ENCODE measurements at regions not wholly inside any gene's neighbourhood (a gene's known extent, or its start where the extent isn't known, plus 50 kb on each side); places are given as distances from the start of the nearest gene placed in this dataset.
"Not testable (repeated sequence)": the region's sequence is repeated elsewhere in the genome, so short reads cannot be mapped to it uniquely, and the experiment has no call there.

DNA sequence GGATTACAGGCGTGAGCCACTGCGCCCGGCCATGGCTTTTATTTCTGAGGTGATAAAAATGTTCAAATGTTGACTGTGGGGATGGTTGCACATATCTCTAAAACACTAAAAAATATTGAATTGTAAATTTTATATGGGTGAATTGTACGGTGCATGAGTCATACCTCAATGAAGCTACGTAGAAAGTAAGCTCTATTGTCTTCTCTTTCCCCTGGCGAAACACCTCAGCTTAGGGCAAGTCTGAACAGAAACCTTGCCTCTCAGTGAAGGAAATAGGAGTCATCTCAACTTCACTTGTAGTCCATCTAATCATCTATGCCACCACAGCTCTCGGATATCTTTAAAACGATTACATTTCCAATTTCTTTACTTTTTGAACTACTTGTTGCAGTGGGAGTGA is 238.2 kb downstream of the SPATA31A6 start:
- not testable (repeated sequence) for H3K27me3 ChIP-seq (ENCODE audit: insufficient read depth, poor library complexity, severe bottlenecking); H3K4me1 ChIP-seq (ENCODE audit: insufficient read depth, poor library complexity, severe bottlenecking); H3K36me3 ChIP-seq (ENCODE audit: low read depth); DNase-seq (ENCODE audit: low spot score); H3K9me3 ChIP-seq (ENCODE audit: severe bottlenecking); H3K4me3 ChIP-seq (ENCODE audit: severe bottlenecking)
- peak; percentile 97 for ATAC-seq (ENCODE audit: low read depth)
- H3K27ac ChIP-seq (ENCODE audit: poor library complexity, severe bottlenecking) = peak overlapping the region; percentile 77

DNA sequence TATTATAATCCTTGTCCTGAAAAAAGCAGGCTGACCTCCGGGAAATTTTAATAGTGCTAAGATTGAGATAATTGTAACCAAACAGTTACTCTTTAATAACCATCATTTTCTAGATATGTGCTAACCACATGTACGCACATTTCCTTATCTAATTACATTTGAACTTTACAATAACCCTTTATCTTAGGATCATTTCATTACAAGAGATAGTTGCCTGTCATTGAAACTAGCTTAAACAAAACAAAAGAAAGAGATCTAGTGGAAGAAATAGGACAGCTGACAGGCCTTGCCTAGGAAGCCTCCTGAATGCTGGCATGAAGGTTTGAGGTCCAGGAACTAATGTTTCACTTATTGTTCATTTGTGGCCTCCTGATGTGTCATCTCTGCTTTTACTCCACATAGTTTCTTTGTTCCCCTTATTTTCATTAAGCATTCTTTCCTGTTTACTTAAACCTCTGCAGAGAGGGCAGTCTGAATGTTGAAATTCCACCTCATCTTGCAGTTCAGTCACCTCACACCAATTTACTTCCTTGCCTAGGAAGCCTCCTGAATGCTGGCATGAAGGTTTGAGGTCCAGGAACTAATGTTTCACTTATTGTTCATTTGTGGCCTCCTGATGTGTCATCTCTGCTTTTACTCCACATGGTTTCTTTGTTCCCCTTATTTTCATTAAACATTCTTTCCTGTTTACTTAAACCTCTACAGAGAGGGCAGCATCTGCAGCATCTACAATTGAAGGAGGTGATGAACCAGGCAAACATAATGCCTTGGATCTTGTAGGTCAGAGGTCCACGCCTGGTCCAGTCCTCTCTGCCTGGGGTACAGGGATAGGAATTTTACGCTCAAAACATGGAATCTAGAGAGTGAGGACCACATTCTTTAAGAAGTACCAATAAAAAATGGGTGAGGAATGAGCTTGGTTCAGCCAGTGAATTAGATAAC is 247.5 kb downstream of the SPATA31A6 start:
- not testable (repeated sequence) for H3K27me3 ChIP-seq (ENCODE audit: insufficient read depth, poor library complexity, severe bottlenecking)
- H3K27ac ChIP-seq (ENCODE audit: poor library complexity, severe bottlenecking) = peak overlapping the region; percentile 57
- ATAC-seq (ENCODE audit: low read depth) = peak; percentile 97

DNA sequence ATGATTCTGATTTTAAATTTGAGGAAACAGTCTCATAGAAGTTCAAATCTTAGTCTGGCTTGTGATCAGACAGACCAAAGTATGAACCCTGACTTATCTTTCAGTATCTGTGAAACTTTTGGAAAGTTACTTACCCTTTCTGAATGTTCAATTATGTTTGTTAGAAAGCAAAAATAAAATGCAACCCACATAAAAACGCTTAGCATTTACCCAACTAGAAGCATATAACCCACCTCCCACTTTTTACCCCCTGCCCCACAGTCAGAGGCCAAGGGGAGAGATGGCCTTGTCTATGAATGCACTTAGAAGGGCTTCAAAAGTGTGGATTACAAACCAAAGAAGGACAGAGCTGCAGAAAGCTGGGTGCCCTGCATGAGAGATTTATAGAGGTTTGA is 248.2 kb downstream of the SPATA31A6 start:
- Histone ChIP-seq H3K4me1 (ENCODE audit: insufficient read depth, poor library complexity, severe bottlenecking) (peaks cover 11% of the 10 kb centered on the region), H3K27ac (ENCODE audit: poor library complexity, severe bottlenecking) (peak overlapping the region; percentile 57)
- not testable (repeated sequence) for H3K36me3 ChIP-seq (ENCODE audit: low read depth); H3K4me3 ChIP-seq (ENCODE audit: severe bottlenecking); DNase-seq (ENCODE audit: low spot score); H3K27me3 ChIP-seq (ENCODE audit: insufficient read depth, poor library complexity, severe bottlenecking); H3K9me3 ChIP-seq (ENCODE audit: severe bottlenecking); ATAC-seq (ENCODE audit: low read depth)

More for the DNA sequence above, 247.5 kb downstream of the SPATA31A6 start:
- not testable (repeated sequence) for DNase-seq (ENCODE audit: low spot score); H3K4me3 ChIP-seq (ENCODE audit: severe bottlenecking); H3K9me3 ChIP-seq (ENCODE audit: severe bottlenecking); H3K36me3 ChIP-seq (ENCODE audit: low read depth)
- peaks cover 11% of the 10 kb centered on the region for H3K4me1 ChIP-seq (ENCODE audit: insufficient read depth, poor library complexity, severe bottlenecking)

DNA sequence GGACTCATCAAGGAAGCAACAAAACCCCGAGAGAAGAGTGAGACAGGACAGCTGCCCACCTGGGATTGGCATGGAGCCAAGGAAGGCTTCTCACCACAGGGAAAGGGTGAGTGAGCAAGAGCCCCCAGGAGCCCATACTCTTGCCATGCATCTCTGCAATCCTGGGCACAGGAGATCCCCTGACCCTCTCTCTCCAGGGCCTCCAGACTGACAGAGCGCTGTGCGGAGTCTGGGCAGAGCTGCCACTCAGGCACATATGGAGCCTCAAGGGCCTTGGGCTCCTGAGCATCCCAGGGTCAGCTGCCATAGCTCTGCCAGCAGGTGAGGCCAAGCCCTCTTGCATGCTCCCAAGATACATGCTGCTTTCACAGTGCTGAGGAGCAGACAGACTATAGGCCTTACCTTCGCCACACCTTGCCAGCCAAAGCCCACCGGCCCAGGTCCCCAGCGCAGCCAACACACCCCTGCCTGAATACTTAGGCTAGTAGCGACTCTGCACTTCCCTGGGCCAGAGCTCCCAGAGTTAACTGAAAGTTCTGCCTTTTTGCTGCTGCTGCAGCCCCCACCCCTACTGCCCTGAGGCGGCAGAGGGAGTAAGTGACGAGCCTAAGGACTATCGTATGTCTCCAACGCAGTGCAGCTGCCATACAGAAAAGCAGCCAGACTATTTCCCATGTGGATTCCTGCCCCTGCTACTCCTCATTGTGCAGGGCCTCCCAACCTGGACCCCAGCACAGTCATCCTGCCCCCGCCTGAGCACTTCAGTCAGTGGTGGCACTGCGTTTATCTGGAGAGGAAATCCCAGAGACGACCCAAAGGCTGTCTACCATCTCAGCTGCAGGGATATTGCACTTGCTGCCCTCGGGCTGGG is 251.6 kb downstream of the SPATA31A6 start:
- H3K9me3 ChIP-seq (ENCODE audit: severe bottlenecking); ATAC-seq (ENCODE audit: low read depth); H3K27me3 ChIP-seq (ENCODE audit: insufficient read depth, poor library complexity, severe bottlenecking); H3K27ac ChIP-seq (ENCODE audit: poor library complexity, severe bottlenecking); DNase-seq (ENCODE audit: low spot score); H3K4me3 ChIP-seq (ENCODE audit: severe bottlenecking); H3K36me3 ChIP-seq (ENCODE audit: low read depth): not testable (repeated sequence)
- H3K4me1 ChIP-seq (ENCODE audit: insufficient read depth, poor library complexity, severe bottlenecking) = peaks cover 10% of the 10 kb centered on the region

DNA sequence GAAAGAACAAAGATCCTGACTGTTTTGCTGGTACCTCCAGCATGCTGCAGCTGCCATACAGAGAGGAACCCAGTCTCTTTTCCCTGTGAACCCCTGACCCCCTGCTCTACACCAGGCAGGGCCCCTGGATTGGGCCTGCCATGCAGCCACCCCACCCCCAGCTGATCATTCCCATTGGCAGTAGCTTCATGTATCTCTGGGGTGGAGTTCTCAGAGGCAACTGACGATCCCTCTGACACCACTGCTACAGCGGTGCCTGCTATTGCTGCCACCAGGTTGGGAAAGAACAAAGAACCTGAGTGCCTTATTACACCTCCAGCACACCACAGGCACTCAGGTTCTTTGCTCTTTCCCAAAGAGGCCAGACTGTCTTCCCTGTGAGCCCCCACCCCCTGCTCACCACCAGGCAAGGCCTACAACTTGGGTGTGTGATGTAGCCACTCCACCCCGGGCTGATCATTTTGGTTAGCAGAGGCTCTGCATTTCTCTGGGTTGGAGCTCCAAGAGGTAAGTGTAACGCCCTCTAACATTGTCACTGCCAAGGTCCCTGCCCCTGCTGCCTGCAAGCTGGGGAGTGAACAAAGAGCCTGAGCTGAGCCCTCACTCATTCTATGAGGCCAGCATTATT is 252.4 kb downstream of the SPATA31A6 start:
- H3K27me3 ChIP-seq (ENCODE audit: insufficient read depth, poor library complexity, severe bottlenecking); H3K4me3 ChIP-seq (ENCODE audit: severe bottlenecking); H3K36me3 ChIP-seq (ENCODE audit: low read depth); ATAC-seq (ENCODE audit: low read depth); H3K27ac ChIP-seq (ENCODE audit: poor library complexity, severe bottlenecking); H3K4me1 ChIP-seq (ENCODE audit: insufficient read depth, poor library complexity, severe bottlenecking); H3K9me3 ChIP-seq (ENCODE audit: severe bottlenecking); DNase-seq (ENCODE audit: low spot score): not testable (repeated sequence)

DNA sequence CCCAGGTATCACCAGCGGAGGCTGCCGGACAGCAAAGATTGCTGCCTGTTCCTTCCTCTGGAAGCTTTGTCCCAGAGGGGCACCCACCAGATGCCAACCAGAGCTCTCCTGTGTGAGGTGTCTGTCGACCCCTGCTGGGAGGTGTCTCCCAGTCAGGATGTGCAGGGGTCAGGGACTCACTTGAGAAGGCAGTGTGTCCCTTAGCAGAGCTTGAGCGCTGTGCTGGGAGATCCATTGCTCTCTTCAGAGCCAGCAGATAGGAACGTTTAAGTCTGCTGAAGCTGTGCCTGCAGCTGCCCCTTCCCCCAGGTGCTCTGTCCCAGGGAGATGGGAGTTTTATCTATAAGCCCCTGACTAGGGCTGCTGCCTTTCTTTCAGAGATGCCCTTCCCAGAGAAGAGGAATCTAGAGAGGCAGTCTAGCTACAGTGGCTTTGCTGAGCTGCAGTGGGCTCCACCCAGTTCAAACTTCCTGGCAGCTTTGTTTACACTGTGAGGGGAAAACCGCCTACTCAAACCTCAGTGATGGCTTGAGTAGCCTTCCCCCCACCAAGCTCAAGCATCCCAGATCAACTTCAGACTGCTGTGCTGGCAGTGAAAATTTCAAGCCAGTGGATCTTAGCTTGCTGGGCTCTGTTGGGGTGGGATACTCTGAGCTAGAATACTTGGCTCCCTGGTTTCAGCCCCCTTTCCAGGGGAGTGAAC is 253.7 kb downstream of the SPATA31A6 start:
- ATAC-seq (ENCODE audit: low read depth); DNase-seq (ENCODE audit: low spot score); H3K9me3 ChIP-seq (ENCODE audit: severe bottlenecking); H3K27ac ChIP-seq (ENCODE audit: poor library complexity, severe bottlenecking); H3K4me1 ChIP-seq (ENCODE audit: insufficient read depth, poor library complexity, severe bottlenecking); H3K4me3 ChIP-seq (ENCODE audit: severe bottlenecking); H3K36me3 ChIP-seq (ENCODE audit: low read depth); H3K27me3 ChIP-seq (ENCODE audit: insufficient read depth, poor library complexity, severe bottlenecking): not testable (repeated sequence)

DNA sequence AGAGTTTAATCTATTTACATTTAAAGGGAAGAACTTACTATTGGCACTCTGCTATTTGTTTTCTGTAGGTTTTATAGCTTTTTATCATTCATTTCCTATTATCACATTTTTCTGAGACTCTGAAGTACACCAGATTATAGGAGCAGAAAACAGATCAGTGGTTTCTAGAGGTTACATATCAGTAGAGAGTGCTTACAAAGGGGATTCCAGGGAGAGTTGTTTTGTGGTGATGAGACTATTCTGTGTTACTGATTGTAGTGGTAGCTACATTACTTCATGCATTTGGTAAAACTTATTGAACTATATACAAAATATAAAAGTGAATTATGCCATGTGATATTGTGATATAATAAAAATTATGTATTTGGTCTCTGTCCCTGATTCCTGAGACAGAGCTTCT is 259.2 kb downstream of the SPATA31A6 start:
- not testable (repeated sequence) for H3K4me3 ChIP-seq (ENCODE audit: severe bottlenecking); H3K9me3 ChIP-seq (ENCODE audit: severe bottlenecking); H3K27ac ChIP-seq (ENCODE audit: poor library complexity, severe bottlenecking); DNase-seq (ENCODE audit: low spot score); ATAC-seq (ENCODE audit: low read depth); H3K27me3 ChIP-seq (ENCODE audit: insufficient read depth, poor library complexity, severe bottlenecking); H3K4me1 ChIP-seq (ENCODE audit: insufficient read depth, poor library complexity, severe bottlenecking); H3K36me3 ChIP-seq (ENCODE audit: low read depth)

DNA sequence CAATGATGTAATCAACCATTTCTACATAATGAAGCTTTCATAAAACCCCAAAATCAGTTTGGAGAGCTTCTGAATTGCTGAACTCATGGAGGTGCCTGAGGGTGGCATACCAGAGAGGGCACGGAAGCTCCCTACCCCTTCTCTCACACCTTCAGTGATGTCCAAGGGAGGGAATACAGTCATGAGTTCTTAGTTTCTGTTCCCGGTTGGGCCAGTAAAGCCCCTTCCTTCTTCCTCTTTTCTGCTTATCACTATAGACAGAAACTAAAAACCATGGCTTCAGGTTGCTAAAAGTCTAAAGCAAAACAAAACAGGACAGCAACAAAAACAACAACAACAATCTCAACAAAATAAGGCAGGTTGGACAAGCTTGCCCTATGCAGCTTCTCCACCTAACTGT is 260.0 kb downstream of the SPATA31A6 start:
- not testable (repeated sequence) for H3K27me3 ChIP-seq (ENCODE audit: insufficient read depth, poor library complexity, severe bottlenecking); H3K9me3 ChIP-seq (ENCODE audit: severe bottlenecking); DNase-seq (ENCODE audit: low spot score); H3K4me3 ChIP-seq (ENCODE audit: severe bottlenecking); H3K4me1 ChIP-seq (ENCODE audit: insufficient read depth, poor library complexity, severe bottlenecking); ATAC-seq (ENCODE audit: low read depth); H3K36me3 ChIP-seq (ENCODE audit: low read depth); H3K27ac ChIP-seq (ENCODE audit: poor library complexity, severe bottlenecking)

DNA sequence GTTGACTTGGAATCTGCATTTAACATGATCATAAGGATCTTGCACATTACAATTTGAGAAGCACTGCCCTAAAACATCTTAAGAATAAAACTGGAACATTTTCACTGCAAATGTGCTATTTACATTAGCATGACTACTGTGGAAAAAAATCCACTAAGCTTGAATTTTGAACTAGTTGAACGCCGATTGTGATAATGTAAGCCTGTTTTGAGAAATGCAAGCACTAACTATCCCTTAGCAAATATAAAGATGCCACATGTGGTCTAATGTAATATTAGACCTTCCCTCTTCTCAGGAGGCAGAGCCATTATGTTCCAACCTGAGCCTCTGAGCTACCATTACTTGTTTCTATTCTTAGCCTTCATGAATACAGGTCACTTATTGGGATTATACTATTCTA is 278.0 kb downstream of the SPATA31A6 start:
- H3K27me3 ChIP-seq (ENCODE audit: insufficient read depth, poor library complexity, severe bottlenecking); H3K36me3 ChIP-seq (ENCODE audit: low read depth); H3K9me3 ChIP-seq (ENCODE audit: severe bottlenecking); H3K4me3 ChIP-seq (ENCODE audit: severe bottlenecking); ATAC-seq (ENCODE audit: low read depth); DNase-seq (ENCODE audit: low spot score); H3K4me1 ChIP-seq (ENCODE audit: insufficient read depth, poor library complexity, severe bottlenecking); H3K27ac ChIP-seq (ENCODE audit: poor library complexity, severe bottlenecking): not testable (repeated sequence)

DNA sequence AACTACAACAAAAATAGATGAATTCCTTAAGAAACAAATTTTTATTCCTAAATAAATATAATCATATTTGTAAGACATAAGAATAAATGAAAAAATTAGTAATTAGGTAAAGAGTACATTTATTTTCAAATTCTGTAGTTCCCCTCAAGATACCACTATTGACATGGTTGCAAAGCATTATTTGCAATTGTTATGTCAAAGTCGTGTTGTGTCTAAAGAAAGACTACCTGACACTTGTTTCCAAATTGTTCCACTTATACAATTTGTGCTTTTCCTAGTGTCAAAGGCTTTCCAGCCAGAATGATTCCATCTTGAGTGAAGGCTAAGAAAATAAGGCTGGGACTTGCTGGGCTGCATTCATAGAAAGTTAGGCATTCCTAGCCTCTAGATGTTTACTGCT is 278.4 kb downstream of the SPATA31A6 start:
- not testable (repeated sequence) for H3K4me1 ChIP-seq (ENCODE audit: insufficient read depth, poor library complexity, severe bottlenecking); H3K36me3 ChIP-seq (ENCODE audit: low read depth); H3K27ac ChIP-seq (ENCODE audit: poor library complexity, severe bottlenecking); H3K9me3 ChIP-seq (ENCODE audit: severe bottlenecking); H3K4me3 ChIP-seq (ENCODE audit: severe bottlenecking); ATAC-seq (ENCODE audit: low read depth); DNase-seq (ENCODE audit: low spot score); H3K27me3 ChIP-seq (ENCODE audit: insufficient read depth, poor library complexity, severe bottlenecking)
